ENCODE measurements at regions not wholly inside any gene's neighbourhood (a gene's known extent, or its start where the extent isn't known, plus 50 kb on each side); places are given as distances from the start of the nearest gene placed in this dataset.
"Not testable (repeated sequence)": the region's sequence is repeated elsewhere in the genome, so short reads cannot be mapped to it uniquely, and the experiment has no call there.

DNA sequence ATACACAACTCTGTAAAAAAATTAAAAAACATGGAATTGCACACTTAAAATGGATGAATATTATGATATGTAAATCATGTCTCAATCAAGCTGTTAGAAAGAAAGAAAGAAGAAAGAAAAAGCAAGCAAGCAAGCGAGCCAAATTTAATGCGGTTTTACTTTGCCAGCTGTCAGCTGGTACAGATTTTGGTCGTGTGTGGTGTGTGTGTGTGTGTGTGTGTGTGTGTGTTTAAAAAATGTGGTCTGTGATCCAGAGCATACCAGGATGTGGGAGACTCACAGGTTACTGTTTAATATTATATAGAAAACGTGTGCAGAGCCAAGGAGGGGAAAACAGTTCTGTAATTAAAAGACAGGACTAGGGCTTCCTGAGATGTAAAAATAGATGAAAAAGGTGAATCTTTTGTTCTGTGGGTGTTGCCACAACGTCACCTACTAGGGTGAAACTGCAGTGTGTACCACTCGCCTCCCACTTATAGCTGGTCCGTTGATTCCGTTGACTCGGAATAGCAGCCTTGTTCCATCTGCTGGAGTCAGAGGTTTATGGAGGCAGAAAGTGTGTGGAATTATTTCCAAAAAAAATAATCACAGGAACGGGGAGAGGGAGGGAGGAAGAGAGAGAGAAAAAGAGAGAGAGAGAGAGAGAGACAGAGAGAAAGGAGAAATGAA lies 197.7 kb downstream of the BCAS1 start:
- DNase-seq (ENCODE audit: low read depth in 2 of 3, low spot score in 1 of 3) = peak in 1 of 3 donors; percentile 10

DNA sequence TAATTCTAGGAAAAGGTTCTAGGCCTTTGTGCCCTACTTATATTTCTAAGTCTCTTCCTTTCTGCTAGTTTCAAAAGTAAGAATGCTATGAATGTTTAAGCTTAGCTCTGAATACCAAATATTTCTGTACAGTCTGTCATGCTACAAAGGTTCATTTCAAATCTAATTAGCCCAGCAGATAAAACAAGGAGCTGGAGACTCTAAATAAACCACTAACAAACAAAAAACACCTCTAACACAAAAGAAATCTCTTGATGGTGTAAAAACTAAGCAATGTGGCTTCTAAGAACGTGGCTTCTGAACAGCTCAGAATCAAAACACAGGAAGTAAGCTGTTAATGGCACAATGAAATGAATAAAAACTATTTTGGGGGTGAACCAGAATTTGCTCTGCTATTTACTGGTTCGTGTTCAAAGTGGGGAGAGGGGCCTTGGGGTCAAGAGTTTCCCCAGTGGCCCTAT lies 198.3 kb downstream of the BCAS1 start:
- no peak for DNase-seq (ENCODE audit: low read depth in 2 of 3, low spot score in 1 of 3)

GRCh38 chr20:53871541-53871940 lies 198.9 kb downstream of the BCAS1 start:
- no peak for DNase-seq (ENCODE audit: low read depth in 2 of 3, low spot score in 1 of 3)

DNA sequence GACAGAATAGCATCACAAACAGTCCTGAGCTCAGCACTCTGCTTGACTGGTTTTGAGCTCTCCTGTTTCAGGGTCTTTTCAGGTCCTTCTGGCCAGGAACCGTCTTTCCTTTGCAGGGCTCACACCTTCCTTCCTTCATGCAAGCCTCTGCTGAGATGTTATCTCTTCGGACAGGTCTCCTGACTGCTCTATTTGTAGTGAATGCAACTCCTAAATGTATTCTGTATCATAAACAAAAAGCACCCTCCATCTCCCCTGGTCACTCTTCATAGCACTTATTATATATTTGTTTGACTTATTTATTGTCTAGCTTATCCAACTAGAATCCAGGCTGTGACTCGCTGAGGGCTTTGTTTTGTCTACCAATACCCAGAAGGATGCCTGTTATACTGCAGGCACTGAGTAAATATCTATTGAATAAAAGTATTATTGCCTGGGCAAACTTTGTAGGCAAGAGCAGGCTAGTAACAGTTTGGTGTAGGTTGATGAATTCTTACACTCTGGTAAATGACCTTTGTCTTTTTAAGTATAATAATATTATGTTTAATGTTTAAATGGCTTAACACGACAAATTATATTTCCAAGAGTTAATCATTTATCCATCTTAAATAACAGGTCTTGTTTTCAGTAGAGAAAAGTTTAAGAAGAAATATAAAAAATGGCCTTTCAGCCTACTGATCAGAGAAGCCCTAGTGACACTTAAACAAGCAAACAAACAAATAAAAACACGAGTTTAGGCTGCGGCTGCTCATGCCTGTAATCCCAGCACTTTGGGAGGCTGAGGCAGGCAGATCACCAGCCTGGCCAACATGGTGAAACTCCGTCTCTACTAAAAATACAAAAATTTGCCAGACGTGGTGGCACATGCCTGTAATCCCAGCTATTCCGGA lies 199.7 kb downstream of the BCAS1 start:
- DNase-seq (ENCODE audit: low read depth in 2 of 3, low spot score in 1 of 3) = no peak

DNA sequence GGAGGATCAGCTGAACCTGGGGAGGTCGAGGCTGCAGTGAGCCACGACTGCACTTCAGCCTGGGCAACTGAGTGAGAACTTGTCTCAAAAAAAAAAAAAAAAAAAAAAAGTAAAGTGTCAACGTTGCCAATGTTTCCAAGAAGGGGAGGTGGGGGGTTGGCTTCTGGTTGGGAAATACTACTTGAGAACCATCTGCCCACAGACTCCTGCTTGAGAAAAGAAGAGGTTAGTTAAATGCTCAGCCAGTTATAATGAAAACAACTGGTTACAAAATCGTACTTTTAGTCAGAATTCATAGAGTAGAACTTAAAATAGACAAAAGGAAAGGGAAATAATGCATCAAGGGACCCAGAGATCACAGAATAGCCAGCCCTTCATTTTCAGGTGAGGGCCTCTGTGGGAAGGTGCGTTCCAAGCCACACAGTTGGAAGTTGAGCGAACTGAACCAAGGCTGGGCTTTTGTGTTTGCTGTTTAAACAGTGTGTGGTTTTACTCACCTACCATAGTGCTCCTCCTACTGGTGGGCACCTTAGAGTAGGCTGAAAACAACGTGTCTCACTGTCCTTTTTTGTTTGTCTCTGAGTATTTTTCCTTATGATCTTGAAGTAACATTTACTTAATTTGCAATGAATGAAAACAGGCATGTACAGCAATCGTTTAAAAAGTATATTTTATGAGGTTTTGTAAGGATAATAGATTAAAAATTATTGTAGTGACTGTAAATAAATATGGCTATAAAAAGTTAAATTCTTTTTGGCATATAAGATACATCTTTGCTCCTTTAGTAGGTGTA lies 200.7 kb downstream of the BCAS1 start:
- peak; percentile 54 to 73 (median 73) for DNase-seq (ENCODE audit: low read depth in 2 of 3, low spot score in 1 of 3)

DNA sequence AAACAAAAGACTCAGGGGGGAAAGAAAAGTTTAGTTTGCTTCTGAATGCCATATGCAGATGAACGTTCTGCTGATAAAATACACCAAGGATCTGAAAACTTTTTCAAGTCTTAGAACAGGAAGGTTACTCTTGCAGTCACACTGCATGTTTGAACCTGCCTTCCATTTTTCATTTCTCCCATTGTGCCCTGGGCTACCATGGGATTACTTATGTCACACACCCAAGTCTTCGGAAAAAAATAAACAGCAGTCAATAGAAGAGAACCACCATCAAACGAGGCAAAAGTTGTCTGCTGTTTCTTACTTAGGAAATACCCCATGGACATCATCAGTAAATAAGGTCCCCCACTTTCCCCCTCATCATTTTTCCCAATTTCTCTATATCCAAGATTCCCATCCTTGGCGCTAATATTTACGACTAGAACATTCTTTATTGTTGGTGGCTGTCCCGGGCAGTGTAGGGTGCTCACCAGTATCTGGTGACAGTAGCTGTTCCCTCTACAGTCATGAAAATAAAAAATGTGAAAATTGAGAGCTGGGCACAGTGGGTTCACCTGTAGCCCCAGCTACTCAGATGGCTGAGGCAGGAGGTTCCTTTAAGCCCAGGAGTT lies 202.5 kb downstream of the BCAS1 start:
- no peak for DNase-seq (ENCODE audit: low read depth in 2 of 3, low spot score in 1 of 3)

- no peak for DNase-seq (ENCODE audit: low read depth in 2 of 3, low spot score in 1 of 3)
Measured at GRCh38 chr20:53866794-53867740, 203.3 kb downstream of the BCAS1 start.

DNA sequence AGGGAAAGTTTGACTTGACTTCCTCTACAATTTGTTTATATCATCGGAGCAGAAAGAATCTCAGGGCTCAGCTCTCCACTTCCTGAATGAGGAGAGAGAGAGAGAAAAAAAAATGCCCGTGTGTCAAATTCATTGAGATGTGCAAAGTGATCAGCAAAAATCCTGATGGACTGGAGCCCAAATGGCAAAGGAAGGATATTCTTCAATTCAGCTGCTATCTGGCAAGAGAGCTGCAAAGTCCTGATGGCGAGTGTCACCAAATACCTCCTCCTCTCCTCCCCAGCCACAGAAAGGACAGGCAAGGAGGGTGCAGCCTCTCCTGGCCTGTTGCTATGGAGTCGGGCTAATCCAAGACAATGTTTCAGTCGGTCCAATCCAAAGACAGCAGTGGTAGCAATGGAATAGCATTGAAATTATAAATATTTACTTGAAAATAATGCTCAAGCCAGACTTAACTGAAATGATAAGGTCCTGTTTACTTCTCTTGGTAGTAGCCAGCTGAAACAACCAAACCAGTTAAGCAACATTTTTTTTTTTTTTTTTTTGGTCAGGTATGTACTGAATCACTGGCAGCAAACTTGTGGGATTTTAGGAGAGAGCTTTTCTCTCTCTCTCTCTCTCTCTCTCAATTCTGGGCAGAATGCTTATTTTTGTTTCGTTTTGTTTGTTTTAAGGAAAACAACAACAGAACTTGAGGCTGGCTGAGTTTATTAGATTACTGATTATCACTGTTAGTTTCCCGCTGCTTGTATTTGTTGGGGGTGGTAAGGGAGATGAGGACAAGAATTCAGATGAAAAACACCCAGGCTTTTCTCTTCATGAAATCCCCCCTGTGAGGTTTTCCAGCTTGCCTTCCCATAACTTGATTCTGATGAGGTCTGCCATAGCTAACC lies 204.2 kb downstream of the BCAS1 start:
- DNase-seq (ENCODE audit: low read depth in 2 of 3, low spot score in 1 of 3) = no peak

DNA sequence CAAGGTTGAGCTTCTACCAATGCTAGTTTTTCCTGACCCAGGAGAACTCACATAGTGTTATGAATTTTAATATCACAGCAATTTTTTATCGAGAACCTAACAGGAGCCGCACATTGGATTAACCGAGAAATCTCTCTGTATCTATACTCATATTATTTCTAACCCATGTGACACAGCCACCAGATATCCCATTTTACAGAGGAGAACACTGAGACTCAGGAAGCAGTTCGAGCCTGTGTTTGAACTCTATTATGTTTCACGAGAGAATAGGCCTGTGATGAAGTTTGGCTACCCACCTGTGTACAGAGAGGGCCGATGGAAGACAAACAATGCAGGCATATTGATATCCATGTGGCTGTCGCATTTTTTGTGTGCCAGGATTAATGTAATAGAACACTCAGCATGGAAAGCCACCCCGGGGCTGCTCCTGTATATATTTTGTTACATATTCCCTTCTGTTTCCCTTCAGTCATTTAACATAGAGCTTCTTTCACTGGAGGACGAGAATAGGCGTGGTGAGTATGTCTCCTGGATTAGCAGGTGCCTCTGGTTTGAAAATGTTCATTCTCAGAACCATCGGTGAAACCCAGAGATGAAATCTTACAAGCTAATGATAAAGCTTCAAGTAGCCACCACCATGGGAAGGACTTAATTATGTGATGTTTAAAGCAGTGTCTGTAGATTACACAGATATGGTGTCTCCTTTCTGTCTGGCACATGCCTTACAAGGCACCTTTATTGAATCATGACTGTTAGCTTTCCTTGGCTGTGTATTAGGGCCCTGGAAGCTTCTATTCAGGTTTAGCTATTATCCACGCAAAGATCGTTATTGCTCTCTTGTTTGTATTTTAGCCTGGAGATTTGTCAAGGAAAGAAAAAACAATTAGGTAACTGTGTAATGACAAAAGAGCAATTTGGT lies 205.4 kb downstream of the BCAS1 start:
- DNase-seq (ENCODE audit: low read depth in 2 of 3, low spot score in 1 of 3) = not testable (repeated sequence)

DNA sequence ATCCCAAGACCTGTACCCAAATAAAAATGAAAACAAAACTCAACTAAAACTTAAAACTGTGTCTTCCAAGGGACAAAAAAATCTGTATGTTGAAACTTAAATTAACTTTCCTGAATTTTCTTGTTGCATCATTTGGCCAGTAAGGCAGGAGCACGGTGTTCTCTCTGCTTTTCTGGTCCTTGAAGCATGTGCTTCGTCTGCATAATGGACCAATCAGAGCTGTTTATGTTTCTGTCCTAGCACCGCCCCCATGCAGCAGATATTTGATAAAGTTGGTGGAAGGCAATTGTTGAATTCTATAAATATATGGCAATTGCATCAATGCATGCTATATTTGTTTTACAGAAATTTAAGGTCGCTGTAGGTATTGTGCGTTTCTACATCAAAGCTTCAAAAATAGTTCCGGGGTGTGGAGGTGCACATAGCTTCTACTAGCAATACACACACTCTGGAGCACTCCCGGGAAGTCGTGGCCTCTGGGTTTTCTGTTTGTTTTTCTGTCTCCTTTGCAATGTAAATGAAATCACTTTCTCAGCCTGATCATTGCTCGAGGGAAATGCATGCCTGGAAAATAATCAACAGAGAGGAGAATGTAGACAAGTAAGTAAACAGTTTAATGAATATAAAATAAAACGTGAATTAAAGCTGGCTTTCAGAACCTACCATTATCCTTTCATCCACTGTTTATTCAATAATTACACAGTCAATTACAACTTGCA lies 206.3 kb downstream of the BCAS1 start:
- DNase-seq (ENCODE audit: low read depth in 2 of 3, low spot score in 1 of 3) = not testable (repeated sequence)

GRCh38 chr20:53863535-53863922 lies 206.9 kb downstream of the BCAS1 start:
- DNase-seq (ENCODE audit: low read depth in 2 of 3, low spot score in 1 of 3) = not testable (repeated sequence)

- not testable (repeated sequence) for DNase-seq (ENCODE audit: low read depth in 2 of 3, low spot score in 1 of 3)
Measured at GRCh38 chr20:53863039-53863438, 207.4 kb downstream of the BCAS1 start.

DNA sequence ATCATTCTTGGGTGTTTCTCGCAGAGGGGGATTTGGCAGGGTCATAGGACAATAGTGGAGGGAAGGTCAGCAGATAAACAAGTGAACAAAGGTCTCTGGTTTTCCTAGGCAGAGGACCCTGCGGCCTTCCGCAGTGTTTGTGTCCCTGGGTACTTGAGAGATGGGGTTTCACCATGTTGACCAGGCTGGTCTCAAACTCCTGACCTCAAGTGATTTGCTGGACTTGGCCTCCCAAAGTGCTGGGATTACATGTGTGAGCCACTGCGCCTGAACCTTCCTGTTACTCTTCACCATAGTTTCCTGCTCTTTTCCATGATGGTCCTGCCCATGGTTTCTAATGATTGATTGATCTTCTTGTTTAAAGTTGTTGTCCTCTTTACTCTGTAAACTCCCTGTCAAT lies 207.9 kb downstream of the BCAS1 start:
- not testable (repeated sequence) for DNase-seq (ENCODE audit: low read depth in 2 of 3, low spot score in 1 of 3)

DNA sequence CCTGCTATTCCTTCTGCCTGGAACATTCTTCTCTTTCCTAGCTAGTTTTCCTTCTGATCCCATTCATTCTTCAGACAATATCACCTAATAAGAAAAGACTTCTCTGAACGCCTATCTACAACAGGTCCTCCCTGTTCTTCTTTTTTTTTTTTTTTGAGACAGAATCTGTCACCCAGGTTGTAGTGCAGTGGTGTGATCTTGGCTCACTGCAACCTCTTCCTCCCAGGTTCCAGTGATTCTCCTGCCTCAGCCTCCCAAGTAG lies 208.3 kb downstream of the BCAS1 start:
- DNase-seq (ENCODE audit: low read depth in 2 of 3, low spot score in 1 of 3) = not testable (repeated sequence)

DNA sequence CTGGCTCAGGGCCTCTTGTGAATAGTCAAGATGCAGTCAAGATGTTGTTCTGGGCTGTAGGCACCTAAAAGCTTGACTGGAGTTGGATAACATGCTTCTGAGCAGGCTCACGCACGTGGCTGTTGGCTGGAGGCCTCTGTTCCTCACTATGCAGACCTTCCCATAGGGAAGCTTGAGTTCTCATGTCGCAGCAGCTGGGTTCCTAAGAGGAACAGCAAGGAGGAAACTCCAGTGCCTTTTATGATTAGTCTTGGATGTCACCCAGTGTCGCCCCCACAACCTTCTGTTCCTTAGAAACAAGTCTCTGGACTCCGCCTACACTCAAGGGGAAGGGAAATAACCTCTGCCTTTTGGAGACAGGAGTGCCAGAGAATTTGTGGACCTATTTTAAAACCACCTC lies 210.7 kb downstream of the BCAS1 start:
- DNase-seq (ENCODE audit: low read depth in 2 of 3, low spot score in 1 of 3) = no peak

GRCh38 chr20:53859009-53859408 lies 211.4 kb downstream of the BCAS1 start:
- DNase-seq (ENCODE audit: low read depth in 2 of 3, low spot score in 1 of 3) = not testable (repeated sequence)

DNA sequence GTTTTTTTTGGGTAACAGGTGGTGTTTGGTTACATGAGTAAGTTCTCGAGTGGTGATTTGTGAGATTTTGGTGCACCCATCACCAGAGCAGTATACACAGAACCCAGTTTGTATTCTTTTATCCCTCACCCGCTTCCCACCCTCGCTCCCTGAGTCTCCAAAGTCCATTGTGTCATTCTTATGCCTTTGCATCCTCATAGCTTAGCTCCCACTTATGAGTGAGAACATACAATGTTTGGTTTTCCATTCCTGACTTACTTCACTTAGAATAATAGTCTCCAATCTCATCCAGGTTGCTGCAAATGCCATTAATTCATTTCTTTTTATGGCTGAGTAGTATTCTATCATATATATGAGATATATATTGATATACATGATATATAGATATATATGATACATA lies 211.9 kb downstream of the BCAS1 start:
- not testable (repeated sequence) for DNase-seq (ENCODE audit: low read depth in 2 of 3, low spot score in 1 of 3)
